ENCODE measurements at regions not wholly inside any gene's neighbourhood (a gene's known extent, or its start where the extent isn't known, plus 50 kb on each side); places are given as distances from the start of the nearest gene placed in this dataset.

- TF ChIP-seq YY1 (IDR thresholded peaks at IDR 0.05; ENCODE audit: low read depth): no peak
- TF ChIP-seq MAX (IDR thresholded peaks at IDR 0.05): no peak
- TF ChIP-seq FOXM1 (IDR thresholded peaks at IDR 0.05; ENCODE audit: borderline replicate concordance, low read depth): no peak
- no peak for TF ChIP-seq NFIC (IDR thresholded peaks at IDR 0.05)
- no peak for TF ChIP-seq TCF12 (IDR thresholded peaks at IDR 0.05; ENCODE audit: low read depth)
- no peak for TF ChIP-seq ZBTB7A (IDR thresholded peaks at IDR 0.05; ENCODE audit: low read depth)
- no peak for TF ChIP-seq RAD21 (IDR thresholded peaks at IDR 0.05; ENCODE audit: low read depth)
- TF ChIP-seq TAF1 (IDR thresholded peaks at IDR 0.05; ENCODE audit: low read depth): no peak
- TF ChIP-seq USF1 (IDR thresholded peaks at IDR 0.05): no peak
- no peak for TF ChIP-seq EGR1 (IDR thresholded peaks at IDR 0.05)
- no peak for TF ChIP-seq CREB1 (IDR thresholded peaks at IDR 0.05; ENCODE audit: low read depth)
- TF ChIP-seq CEBPB (IDR thresholded peaks at IDR 0.05): no peak
- no peak for TF ChIP-seq EP300 (IDR thresholded peaks at IDR 0.05; ENCODE audit: borderline replicate concordance)
- TF ChIP-seq TEAD4 (IDR thresholded peaks at IDR 0.05): no peak
- no peak for TF ChIP-seq REST (IDR thresholded peaks at IDR 0.05; ENCODE audit: low read depth)
These were observed 350.7 kb upstream of the AZI2 start for GRCh38 chr3:28699283-28699682.

- TF ChIP-seq NFIC (IDR thresholded peaks at IDR 0.05): no peak
- TF ChIP-seq TEAD4 (IDR thresholded peaks at IDR 0.05): no peak
- TF ChIP-seq FOXM1 (IDR thresholded peaks at IDR 0.05; ENCODE audit: borderline replicate concordance, low read depth): no peak
- no peak for TF ChIP-seq MAX (IDR thresholded peaks at IDR 0.05)
- TF ChIP-seq YY1 (IDR thresholded peaks at IDR 0.05; ENCODE audit: low read depth): no peak
- TF ChIP-seq EGR1 (IDR thresholded peaks at IDR 0.05): no peak
- no peak for TF ChIP-seq RAD21 (IDR thresholded peaks at IDR 0.05; ENCODE audit: low read depth)
- TF ChIP-seq EP300 (IDR thresholded peaks at IDR 0.05; ENCODE audit: borderline replicate concordance): no peak
- no peak for TF ChIP-seq REST (IDR thresholded peaks at IDR 0.05; ENCODE audit: low read depth)
- no peak for TF ChIP-seq TCF12 (IDR thresholded peaks at IDR 0.05; ENCODE audit: low read depth)
- TF ChIP-seq ZBTB7A (IDR thresholded peaks at IDR 0.05; ENCODE audit: low read depth): no peak
- TF ChIP-seq TAF1 (IDR thresholded peaks at IDR 0.05; ENCODE audit: low read depth): no peak
- TF ChIP-seq USF1 (IDR thresholded peaks at IDR 0.05): no peak
These were observed 352.1 kb upstream of the AZI2 start for GRCh38 chr3:28700728-28701127.

GRCh38 chr3:28703843-28704242, 355.2 kb upstream of the AZI2 start:
- no peak for TF ChIP-seq RAD21 (IDR thresholded peaks at IDR 0.05; ENCODE audit: low read depth)
- no peak for TF ChIP-seq CREB1 (IDR thresholded peaks at IDR 0.05; ENCODE audit: low read depth)
- TF ChIP-seq MAX (IDR thresholded peaks at IDR 0.05): no peak
- TF ChIP-seq REST (IDR thresholded peaks at IDR 0.05; ENCODE audit: low read depth): no peak
- no peak for TF ChIP-seq NFIC (IDR thresholded peaks at IDR 0.05)
- no peak for TF ChIP-seq EGR1 (IDR thresholded peaks at IDR 0.05)
- no peak for TF ChIP-seq EP300 (IDR thresholded peaks at IDR 0.05; ENCODE audit: borderline replicate concordance)
- no peak for TF ChIP-seq FOXM1 (IDR thresholded peaks at IDR 0.05; ENCODE audit: borderline replicate concordance, low read depth)
- TF ChIP-seq CEBPB (IDR thresholded peaks at IDR 0.05): no peak
- no peak for TF ChIP-seq TAF1 (IDR thresholded peaks at IDR 0.05; ENCODE audit: low read depth)
- TF ChIP-seq ZBTB7A (IDR thresholded peaks at IDR 0.05; ENCODE audit: low read depth): no peak
- no peak for TF ChIP-seq TCF12 (IDR thresholded peaks at IDR 0.05; ENCODE audit: low read depth)

GRCh38 chr3:28711293-28711692, 362.7 kb upstream of the AZI2 start:
- TF ChIP-seq REST (IDR thresholded peaks at IDR 0.05; ENCODE audit: low read depth) (no peak), TEAD4 (IDR thresholded peaks at IDR 0.05) (no peak), USF1 (IDR thresholded peaks at IDR 0.05) (no peak), TAF1 (IDR thresholded peaks at IDR 0.05; ENCODE audit: low read depth) (no peak), MAX (IDR thresholded peaks at IDR 0.05) (no peak), EP300 (IDR thresholded peaks at IDR 0.05; ENCODE audit: borderline replicate concordance) (no peak), CEBPB (IDR thresholded peaks at IDR 0.05) (no peak), ZBTB7A (IDR thresholded peaks at IDR 0.05; ENCODE audit: low read depth) (no peak), TCF12 (IDR thresholded peaks at IDR 0.05; ENCODE audit: low read depth) (no peak)
